Hematopoietic multipotent progenitor cell treated with erythropoietin and hydrocortisone succinate and interleukin-3 and kit ligand, for 15 days (in vitro differentiated cells): ENCODE measurements at regions not wholly inside any gene's neighbourhood (a gene's known extent, or its start where the extent isn't known, plus 50 kb on each side); places are given as distances from the start of the nearest gene placed in this dataset.

Source experiments
- DNase-seq: peaks from one replicate; pipeline ENCODE4 v3.0.0-alpha.2; 2015; ENCODE audit warnings: low spot score

DNA sequence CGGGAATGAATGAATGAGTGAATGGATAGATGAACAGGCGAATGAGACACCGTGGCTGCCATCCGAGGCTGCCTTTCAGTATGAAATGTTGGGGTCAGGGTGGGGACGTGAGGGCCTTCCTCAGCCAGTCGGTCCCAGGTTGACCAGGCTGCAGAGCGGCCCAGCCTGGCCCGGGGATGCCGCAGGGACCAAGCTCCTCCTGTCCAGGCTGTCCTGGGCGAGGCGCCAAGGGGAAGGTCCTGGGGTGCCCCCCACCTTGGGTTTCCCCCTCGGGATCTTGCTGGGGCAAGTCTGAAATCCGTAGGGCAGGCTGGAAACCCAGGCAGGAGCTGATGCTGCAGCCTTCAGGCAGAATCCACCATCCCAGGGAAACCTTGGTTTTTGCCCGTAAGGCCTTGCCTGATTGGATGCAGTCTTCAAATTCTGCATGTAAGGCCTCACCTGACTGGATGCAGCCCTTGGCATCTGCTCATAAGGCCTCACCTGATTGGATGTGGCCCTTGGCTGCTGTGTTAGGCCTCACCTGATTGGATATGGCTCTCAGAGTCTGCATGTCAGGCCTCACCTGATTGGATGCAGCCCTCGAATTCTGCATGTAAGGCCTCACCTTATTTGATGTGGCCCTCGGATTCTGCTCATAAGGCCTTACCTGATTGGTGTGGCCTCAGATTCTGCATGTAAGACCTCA is 61.7 kb upstream of the ZNF469 start:
- no peak for DNase-seq

- no peak for DNase-seq
These were observed 60.9 kb upstream of the ZNF469 start for GRCh38 chr16:88321635-88322499.

DNA sequence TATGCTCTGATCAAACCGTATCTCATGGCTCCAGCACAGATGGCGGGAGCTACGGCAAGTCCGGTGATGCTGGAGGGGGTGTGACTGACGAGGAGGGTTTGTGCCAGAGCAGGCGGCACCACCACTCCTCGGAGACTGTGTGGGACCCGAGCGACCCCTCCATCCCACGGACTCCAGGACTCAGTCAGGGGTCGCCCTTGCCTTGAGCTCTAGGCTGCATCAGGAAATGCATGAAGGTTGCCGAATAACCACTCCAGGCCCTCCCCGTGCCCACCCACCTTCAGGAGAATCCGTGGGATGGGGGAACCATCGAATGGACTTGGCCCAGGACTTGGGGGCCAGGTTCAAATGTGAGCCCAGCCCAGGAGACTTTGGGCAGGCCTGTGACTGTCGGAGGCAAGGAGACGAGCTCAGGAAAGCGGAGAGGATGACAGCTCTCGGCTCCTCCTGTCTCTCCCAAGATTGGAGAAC is 60.2 kb upstream of the ZNF469 start:
- DNase-seq = no peak

GRCh38 chr16:88323041-88323440 is 59.7 kb upstream of the ZNF469 start:
- DNase-seq = no peak

- no peak for DNase-seq
These were observed 59.0 kb upstream of the ZNF469 start for GRCh38 chr16:88323546-88324330.

- no peak for DNase-seq
These were observed 57.5 kb upstream of the ZNF469 start for GRCh38 chr16:88325087-88325750.

DNA sequence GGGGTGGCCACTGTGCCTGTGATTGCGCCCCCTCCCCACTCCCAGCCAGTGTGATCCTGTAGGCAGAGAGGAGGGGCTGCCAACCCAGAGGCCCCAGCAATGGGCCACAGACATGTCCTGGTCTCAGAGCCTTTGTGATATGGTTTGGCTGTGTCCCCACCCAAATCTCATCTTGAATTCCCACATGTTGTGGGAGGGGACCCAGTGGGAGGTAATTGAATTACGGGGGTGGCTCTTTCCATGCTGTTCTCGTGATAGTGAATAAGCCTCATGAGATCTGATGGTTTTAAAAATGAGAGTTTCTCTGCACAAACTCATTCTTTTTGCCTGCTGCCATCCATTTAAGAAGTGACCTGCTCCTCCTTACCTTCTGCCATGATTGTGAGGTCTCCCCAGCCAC is 56.8 kb upstream of the ZNF469 start:
- DNase-seq = no peak

DNA sequence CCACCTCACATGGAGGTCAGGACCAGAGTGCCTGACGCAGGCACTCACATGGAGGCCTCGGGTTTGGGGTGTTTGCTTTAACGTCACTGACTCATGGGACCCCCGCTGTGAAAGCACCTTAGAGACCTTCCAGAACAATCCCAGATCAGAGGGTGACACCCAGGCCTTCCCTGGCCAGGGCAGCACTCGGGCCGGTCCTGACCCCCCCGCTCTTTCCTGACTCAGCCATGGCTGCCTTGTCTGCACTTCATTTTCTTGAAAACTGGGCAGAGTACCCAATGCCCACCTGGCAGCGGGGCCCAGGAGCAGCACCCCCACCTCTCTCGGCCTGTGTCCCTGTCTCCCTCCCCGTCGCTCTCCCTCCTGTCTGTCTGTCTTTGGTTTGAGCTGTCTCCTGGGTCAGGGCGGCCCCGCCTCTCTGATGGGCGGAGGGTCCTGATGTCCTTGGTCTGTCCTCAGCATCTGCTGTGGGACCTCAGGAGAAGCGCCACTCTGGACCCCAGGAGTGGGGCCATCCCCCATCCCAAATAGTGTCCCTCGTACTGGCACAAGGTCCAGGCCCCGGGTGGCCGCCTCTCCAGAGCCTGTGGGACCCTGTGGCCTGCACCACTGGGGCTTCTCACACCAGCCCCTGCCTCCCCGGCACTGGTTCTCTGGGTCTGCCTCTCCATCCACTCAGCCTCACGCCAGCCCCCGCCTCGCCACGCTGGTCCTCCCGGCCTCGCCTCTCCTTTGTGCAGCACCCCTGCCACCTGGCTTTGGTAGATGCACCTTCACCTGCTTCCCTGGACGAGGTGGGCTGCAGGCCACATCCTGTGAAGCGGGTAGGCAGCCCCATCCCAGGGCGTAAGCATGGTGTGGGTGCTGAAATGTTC is 55.9 kb upstream of the ZNF469 start:
- no peak for DNase-seq

GRCh38 chr16:88327561-88328312 is 55.0 kb upstream of the ZNF469 start:
- DNase-seq = no peak

GRCh38 chr16:88328313-88328980 is 54.3 kb upstream of the ZNF469 start:
- DNase-seq = no peak

DNA sequence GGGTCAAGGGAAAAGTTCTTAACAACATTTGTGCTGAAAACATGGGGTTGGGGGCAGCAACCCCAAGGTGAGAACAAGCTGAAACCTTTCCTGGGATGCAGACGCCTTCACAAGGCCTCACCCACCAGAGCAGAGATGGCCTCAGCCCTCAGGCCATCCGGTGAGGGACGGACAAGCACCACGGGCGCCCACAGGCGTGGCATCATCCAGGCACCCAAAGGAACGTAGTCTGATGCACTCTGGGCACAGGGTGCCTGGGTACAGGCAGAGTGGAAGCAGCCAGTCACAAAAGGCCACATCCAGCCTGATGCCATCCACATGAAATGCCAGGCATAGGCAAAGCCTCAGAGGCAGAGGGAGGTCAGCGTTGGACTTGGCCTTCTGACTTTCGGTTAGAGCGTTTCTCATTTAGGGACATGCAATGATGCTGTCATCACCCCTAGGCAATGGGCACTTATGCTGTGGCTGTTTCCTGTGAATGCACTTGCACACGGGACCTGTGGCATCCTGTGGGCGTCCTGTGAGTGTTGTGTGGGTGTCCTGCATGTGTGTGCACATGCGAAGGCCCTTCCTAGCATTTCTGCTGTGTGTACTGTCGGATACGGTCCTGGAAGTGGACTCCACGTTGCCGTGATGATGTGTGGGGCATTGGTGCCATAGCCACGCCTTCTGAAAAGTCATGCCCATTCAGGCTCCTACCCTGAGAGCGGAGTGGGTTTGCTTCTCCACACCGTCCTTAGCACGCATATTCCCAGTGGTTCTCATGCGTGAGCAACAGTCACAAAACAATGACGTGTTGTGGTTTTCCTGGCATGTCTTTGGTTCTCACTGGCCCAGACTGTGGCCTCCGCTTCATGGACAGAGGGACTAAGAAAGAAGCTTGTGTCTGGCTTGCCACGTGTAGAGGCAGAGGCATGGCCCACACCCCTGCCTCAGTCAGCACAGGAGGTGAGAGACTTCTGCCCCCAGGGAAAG is 52.7 kb upstream of the ZNF469 start:
- DNase-seq = no peak

DNA sequence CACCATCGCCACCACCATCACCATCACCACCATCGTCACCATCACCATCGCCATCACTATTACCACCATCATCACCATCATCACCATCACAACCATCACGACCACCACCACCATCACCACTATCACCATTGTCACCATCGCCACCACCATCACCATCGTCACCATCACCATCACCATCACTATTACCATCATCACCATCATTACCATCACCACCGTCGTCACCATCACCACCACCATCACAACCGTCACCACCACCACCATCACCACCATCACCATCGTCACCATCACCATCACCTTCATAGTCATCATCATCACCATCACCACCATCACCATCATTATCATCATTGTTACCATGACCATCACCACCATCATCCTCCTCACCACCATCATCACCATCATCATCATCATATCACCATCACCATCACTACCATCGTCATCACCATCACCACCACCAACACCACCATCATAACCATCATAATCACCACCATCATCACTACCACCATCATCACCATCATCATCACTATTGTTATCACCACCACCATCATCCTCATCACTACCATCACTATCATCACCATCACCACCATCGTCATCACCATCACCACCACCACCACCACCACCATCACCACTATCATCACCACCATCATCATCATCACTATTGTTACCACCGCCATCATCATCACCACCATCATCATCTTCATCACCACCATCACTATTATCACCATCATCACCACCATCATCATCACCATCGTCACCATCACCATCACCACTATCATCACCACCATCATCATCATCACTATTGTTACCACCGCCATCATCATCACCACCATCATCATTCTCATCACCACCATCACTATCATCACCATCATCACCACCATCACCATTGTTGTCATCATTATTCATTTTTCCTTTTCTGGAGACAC is 51.5 kb upstream of the ZNF469 start:
- DNase-seq = no peak

DNA sequence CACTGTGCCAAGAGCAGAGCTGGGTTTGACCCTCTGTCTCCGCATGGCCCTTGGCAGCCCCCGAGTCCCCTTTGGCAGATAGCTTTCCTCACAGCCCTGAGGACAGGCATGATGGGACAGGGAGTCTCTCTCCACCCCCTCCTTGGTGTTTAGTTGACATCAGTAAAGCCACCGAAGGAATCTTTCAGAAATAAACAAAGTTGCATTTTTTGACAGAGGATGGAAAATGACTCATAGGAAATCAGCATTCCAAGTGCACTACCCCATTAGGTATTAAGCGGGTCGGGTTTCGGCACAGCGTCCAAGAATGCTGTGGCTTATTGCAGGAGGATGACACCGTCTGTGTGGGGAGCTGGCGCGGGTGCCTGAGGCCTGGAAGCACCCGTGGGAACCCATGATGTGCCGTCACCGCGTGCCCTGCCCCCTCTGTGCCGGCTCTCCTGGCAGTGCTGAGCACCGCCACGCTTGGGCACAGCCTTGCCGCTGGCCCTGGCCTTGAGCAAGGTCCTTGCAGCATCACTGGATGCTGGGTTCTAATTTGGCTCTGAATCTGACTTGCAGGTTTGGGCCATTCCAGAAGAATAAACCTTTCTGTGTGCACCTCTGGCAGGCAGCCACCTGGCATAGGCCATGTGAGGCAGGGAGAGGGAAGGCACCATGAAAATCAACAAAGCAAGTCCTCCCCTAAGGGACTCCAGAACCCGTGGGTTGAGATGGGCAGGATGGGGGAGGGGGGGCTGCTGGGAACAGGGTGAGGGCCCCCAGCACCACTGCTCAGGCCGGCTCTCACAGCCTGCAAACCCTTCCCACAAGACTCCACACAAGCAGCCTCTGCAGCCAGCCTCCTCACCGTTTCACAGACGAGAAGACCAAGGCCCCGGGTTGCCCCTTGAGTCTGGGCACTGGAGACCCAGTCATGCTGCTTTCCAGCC is 50.5 kb upstream of the ZNF469 start:
- peak; percentile 8 for DNase-seq

- peak; percentile 61 for DNase-seq
These were observed 49.6 kb upstream of the ZNF469 start for GRCh38 chr16:88332921-88333825.
